IPS-15b (cell line): ENCODE measurements at regions not wholly inside any gene's neighbourhood (a gene's known extent, or its start where the extent isn't known, plus 50 kb on each side); places are given as distances from the start of the nearest gene placed in this dataset.

Experiments
- H3K27me3 ChIP-seq: one replicate; pipeline ENCODE4 v1.6.1; 2013; ENCODE audit warnings: low read length; ENCODE audit not compliant: control insufficient read depth, insufficient read depth
- H3K36me3 ChIP-seq: one replicate; pipeline ENCODE4 v1.6.1; 2013; ENCODE audit warnings: low read length; ENCODE audit not compliant: control insufficient read depth, insufficient read depth
- H3K4me1 ChIP-seq: one replicate; pipeline ENCODE4 v1.6.1; 2013; ENCODE audit warnings: mild to moderate bottlenecking, low read length; ENCODE audit not compliant: control insufficient read depth, insufficient read depth
- H3K4me3 ChIP-seq: one replicate; pipeline ENCODE4 v1.5.1; 2013; ENCODE audit warnings: low read depth, low read length
- H3K9ac ChIP-seq: one replicate; pipeline ENCODE4 v1.6.1; 2013; ENCODE audit warnings: low read depth, mild to moderate bottlenecking, low read length
- H3K9me3 ChIP-seq: one replicate; pipeline ENCODE4 v1.6.1; 2013; ENCODE audit warnings: mild to moderate bottlenecking, low read length; ENCODE audit not compliant: control insufficient read depth, insufficient read depth

DNA sequence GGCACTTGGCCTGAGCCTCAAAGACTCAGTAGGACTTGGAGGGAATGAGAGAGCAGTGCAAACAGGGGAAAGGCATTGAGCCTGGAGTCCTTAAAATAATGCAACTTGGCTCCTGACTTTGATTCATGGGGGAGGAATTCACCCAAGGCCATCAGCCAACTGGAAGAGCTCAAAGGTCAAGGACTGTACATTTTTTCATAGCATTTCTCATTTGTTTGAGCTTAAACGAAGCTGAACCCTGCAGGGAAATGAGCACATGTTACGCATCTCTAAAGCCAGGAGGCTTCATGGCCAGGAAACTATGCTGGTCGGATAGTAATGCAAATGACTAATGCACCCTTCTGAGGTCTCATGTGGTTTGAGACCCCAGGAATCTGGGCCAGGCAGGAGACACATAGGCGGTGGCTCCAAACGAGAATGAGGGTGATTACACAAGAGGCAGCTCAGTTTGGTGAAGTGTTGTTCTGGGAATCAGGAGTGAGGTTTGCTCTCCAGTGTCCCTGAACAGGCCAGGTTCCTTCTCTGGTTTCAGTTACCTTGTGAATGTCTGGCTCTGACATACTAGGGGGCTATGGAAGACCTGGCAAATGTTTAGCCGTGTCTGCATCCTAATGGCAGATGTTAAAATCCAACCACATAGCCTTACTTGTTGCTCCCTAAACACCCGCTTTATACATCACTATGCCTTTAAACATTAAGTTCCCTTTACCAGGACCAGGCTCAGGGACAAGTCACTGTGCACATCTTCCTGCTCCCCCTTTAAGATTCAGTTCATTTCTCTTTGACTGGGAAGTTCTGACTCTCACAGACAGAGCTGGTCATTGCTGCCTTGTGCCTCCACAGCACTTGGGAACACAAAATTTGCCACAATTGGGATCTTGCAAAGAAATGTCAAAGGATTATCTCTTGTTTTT lies 503.9 kb upstream of the USP24 start:
- Histone ChIP-seq H3K9me3 (no peaks in the 10 kb centered on the region), H3K9ac (no peak overlapping the region), H3K27me3 (no peaks in the 10 kb centered on the region), H3K4me1 (peaks cover 21% of the 10 kb centered on the region), H3K4me3 (no peak overlapping the region), H3K36me3 (no peaks in the 10 kb centered on the region)

DNA sequence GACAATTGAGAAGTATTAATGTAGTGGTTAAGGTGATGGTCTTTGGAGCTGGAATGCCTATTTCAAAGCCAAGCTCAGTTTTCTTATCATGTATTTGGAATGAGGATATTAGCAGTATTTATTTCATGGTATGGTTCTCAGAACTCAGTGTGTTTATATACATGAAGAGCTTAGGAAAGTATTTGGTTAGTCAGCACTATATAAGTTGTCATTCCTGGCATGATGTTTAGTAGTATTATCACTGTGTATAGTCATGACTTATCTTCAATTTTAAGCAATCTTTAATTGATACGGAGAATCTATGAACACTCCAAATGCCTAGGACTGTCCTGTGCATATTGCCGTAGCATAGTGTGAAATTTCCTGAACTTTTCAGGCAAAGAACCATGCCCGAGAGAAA lies 501.9 kb upstream of the USP24 start:
- H3K9ac ChIP-seq: no peak overlapping the region
- H3K27me3 ChIP-seq: no peaks in the 10 kb centered on the region
- peaks cover 21% of the 10 kb centered on the region for H3K4me1 ChIP-seq
- H3K9me3 ChIP-seq: no peaks in the 10 kb centered on the region
- no peak overlapping the region for H3K4me3 ChIP-seq
- no peaks in the 10 kb centered on the region for H3K36me3 ChIP-seq

DNA sequence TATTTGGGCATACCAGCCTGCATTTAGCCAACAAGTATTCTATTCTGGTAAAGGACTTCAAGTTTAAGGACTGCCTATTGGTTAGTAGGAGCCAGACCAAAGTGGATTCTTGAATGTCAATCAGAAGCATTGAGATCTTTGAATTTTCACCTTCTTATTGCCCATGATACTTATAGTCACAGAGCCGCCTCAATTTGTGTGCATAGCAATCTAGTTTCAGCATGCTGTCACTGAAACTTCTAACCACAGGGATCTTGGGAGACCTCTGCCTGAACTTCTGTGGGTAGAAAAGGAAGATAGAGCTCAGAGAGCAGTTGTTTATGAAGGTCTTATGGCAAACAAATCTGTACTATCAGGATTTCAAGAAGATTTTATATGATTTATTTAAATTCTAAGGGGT lies 501.4 kb upstream of the USP24 start:
- Histone ChIP-seq H3K4me1 (peaks cover 21% of the 10 kb centered on the region), H3K27me3 (no peaks in the 10 kb centered on the region), H3K9ac (no peak overlapping the region), H3K9me3 (no peaks in the 10 kb centered on the region), H3K4me3 (no peak overlapping the region), H3K36me3 (no peaks in the 10 kb centered on the region)

DNA sequence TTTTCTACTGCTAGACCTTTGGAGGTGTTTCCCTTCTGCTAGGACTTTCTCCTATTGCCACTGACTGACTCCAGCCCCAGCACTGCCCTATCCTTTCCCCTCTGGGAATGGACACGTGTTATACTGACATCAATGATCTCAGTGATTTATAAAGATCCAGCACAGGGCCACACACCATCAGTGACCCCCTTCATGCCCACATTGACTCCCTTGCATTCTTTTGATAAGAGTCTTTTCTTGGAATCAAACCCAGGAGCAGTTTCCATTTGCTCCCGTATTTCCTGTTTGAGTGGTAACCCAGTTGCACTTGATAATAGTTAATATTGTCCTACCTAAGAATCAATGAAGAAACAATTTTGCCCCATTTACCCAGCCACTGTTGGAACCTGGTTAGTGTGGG lies 501.0 kb upstream of the USP24 start:
- Histone ChIP-seq H3K9me3 (no peaks in the 10 kb centered on the region), H3K4me3 (no peak overlapping the region), H3K36me3 (no peaks in the 10 kb centered on the region), H3K9ac (no peak overlapping the region), H3K27me3 (no peaks in the 10 kb centered on the region), H3K4me1 (peaks cover 21% of the 10 kb centered on the region)

- Histone ChIP-seq H3K27me3 (no peaks in the 10 kb centered on the region), H3K4me1 (peaks cover 12% of the 10 kb centered on the region), H3K4me3 (no peak overlapping the region), H3K9me3 (no peaks in the 10 kb centered on the region), H3K36me3 (no peaks in the 10 kb centered on the region), H3K9ac (no peak overlapping the region)
Measured at GRCh38 chr1:55714230-55714629, 499.1 kb upstream of the USP24 start.

DNA sequence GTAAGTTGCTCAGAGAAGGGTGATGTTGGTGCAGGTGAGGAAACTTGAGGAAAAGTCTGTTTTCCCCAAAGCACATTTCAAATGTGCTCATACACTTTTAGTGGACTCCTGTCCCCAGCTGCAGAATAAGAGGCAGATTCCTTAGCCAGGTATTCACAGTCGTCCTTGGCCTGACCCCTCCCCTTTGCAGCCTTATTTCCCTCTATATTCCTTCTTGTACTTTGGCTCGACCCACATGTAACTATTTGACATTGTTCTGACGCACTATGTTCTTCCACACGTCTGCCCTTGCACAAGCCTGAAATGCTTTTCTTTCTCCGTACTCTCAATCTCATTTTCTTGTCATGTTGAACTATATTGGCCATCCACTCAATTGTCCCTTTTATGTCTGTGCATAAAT lies 498.4 kb upstream of the USP24 start:
- H3K36me3 ChIP-seq: no peaks in the 10 kb centered on the region
- no peak overlapping the region for H3K9ac ChIP-seq
- H3K4me3 ChIP-seq: no peak overlapping the region
- no peaks in the 10 kb centered on the region for H3K27me3 ChIP-seq
- peaks cover 6% of the 10 kb centered on the region for H3K4me1 ChIP-seq
- no peaks in the 10 kb centered on the region for H3K9me3 ChIP-seq

- no peak overlapping the region for H3K9ac ChIP-seq
- H3K36me3 ChIP-seq: no peaks in the 10 kb centered on the region
- H3K9me3 ChIP-seq: no peaks in the 10 kb centered on the region
- H3K27me3 ChIP-seq: no peaks in the 10 kb centered on the region
- no peak overlapping the region for H3K4me3 ChIP-seq
- H3K4me1 ChIP-seq: peaks cover 2% of the 10 kb centered on the region
Measured at GRCh38 chr1:55712148-55712547, 497.0 kb upstream of the USP24 start.

DNA sequence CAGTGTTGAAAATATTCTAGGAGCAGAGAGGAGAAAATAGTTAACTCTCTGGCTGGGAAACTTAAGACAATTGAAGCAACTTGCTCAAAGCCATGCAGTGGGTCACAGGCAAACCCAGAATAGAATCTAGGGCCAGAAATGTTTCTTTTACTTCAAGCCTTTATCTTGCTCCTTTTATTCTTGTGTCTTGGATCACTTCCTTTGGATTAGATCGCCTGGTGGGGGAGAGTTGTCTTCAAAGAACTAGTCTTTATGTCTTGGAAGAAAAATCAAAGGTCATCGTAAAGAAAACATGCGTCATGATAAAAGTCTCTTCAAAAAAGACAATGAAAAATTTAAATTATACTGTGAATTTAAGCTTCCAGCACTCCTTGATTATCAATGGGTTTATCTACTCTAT lies 493.6 kb upstream of the USP24 start:
- Histone ChIP-seq H3K4me1 (peaks cover 2% of the 10 kb centered on the region), H3K9me3 (no peaks in the 10 kb centered on the region), H3K36me3 (no peaks in the 10 kb centered on the region), H3K4me3 (no peak overlapping the region), H3K27me3 (no peaks in the 10 kb centered on the region), H3K9ac (no peak overlapping the region)

DNA sequence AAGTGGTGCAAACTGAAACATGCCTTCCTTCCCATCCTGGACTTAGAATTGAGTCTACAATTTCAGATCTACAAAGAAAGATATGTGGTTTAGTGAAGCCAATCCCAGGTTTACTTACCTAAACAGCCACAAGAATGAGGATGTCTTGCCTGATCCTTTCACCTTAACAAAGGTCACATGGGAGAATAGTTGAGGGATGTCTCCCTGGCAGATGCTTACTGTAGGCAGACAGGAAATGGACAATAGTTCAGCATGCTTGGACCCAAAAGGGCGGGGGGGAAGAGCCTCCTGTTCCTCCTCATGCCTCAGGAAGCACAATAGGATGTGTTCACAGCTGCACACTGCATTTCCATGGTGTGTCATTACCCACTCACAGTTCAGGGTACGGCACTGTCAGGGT lies 492.7 kb upstream of the USP24 start:
- no peaks in the 10 kb centered on the region for H3K27me3 ChIP-seq
- no peak overlapping the region for H3K9ac ChIP-seq
- H3K9me3 ChIP-seq: no peaks in the 10 kb centered on the region
- H3K4me1 ChIP-seq: peaks cover 2% of the 10 kb centered on the region
- H3K4me3 ChIP-seq: no peak overlapping the region
- H3K36me3 ChIP-seq: no peaks in the 10 kb centered on the region

- Histone ChIP-seq H3K9me3 (no peaks in the 10 kb centered on the region), H3K36me3 (no peaks in the 10 kb centered on the region), H3K4me3 (no peak overlapping the region), H3K9ac (no peak overlapping the region), H3K27me3 (no peaks in the 10 kb centered on the region), H3K4me1 (peaks cover 2% of the 10 kb centered on the region)
Measured at GRCh38 chr1:55707196-55707595, 492.0 kb upstream of the USP24 start.

DNA sequence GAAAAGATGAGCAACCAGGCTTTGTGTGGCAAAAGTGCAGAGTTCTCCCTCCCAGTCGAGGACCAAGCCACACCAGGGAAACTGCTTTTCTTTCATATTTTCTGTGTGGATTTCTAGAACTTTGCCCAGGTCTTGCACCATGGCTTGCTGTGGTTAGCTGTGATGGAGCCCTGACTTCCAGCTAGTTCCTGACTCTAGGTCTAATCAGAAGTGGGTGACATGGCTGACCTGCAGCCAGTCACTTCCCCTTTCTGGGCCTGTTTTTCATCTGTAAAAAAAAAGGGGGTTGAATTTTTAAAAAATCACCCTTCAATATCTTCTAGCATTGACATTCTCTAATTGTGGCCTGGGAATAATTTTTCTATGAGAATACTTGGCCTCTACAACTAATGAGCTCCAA lies 491.2 kb upstream of the USP24 start:
- Histone ChIP-seq H3K9ac (no peak overlapping the region), H3K9me3 (no peaks in the 10 kb centered on the region), H3K4me1 (peaks cover 2% of the 10 kb centered on the region), H3K4me3 (no peak overlapping the region), H3K36me3 (no peaks in the 10 kb centered on the region), H3K27me3 (no peaks in the 10 kb centered on the region)

- H3K9ac ChIP-seq: no peak overlapping the region
- H3K9me3 ChIP-seq: no peaks in the 10 kb centered on the region
- no peaks in the 10 kb centered on the region for H3K27me3 ChIP-seq
- H3K4me1 ChIP-seq: no peaks in the 10 kb centered on the region
- H3K4me3 ChIP-seq: no peak overlapping the region
- H3K36me3 ChIP-seq: no peaks in the 10 kb centered on the region
Measured at GRCh38 chr1:55703726-55704363, 488.7 kb upstream of the USP24 start.
